KBM-7 (cell line): ENCODE measurements at regions not wholly inside any gene's neighbourhood (a gene's known extent, or its start where the extent isn't known, plus 50 kb on each side); places are given as distances from the start of the nearest gene placed in this dataset.
"Not testable (repeated sequence)": the region's sequence is repeated elsewhere in the genome, so short reads cannot be mapped to it uniquely, and the experiment has no call there.

ENCODE experiments used
- DNase-seq: peaks from one replicate; pipeline ENCODE4 v3.0.0-alpha.2; 2015
- in situ Hi-C: fragments of 300-500 bp; cut with MboI; formaldehyde crosslinking; loops from 2 replicates; pipeline ENCODE4 v1.14.3; 2020; ENCODE audit warnings: low sequenced_read_pairs, low pct_unique_long_range_greater_than_20kb, mixed read lengths

DNA sequence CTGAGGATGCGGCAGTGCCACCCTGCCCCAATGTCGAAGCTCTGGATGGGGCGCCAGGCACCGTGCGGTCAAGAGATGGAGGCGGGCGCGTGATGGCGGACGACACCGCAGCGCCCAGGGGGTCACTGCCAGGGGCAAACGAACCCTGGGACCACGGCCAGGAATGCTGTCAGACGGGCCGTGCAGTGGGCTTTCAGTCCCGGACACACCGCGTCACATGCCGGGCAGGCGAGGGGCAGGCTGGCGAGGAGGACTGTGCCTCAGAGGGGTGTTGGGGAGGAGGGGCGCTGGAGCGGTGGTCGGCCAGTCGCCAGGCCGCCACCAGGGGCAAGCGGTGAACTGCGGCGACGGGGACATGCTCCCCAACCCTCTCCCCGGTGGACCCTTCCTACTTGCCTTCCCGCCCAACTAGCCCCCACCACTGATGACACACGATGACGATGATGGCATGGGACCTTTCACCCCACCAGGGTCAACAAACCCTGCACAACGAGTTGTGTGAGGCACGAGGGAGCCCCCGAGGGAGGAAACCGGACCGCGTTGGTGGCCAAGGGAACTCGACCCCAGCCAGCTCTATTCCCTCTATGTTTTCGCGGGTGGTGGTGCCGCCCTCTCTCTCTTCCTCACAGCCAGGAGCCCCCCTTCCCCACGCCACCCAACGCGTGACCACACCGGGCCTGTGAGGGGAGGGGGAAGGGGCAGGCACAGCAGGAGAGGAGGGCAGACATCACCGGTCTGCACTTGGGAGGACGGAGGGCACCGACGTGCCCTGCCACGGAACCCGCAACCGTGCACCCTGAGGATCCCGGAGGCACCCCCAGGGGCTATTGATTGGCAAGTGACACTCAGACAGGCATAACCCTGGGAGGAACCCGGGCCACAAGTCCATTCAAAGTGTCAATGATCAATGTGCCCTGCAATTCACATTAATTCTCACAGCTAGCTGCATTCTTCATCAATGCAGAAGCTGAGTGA, 1960.9 kb upstream of the DEFB115 start:
- no peak for DNase-seq
- in situ Hi-C loops, result no loop called here

DNA sequence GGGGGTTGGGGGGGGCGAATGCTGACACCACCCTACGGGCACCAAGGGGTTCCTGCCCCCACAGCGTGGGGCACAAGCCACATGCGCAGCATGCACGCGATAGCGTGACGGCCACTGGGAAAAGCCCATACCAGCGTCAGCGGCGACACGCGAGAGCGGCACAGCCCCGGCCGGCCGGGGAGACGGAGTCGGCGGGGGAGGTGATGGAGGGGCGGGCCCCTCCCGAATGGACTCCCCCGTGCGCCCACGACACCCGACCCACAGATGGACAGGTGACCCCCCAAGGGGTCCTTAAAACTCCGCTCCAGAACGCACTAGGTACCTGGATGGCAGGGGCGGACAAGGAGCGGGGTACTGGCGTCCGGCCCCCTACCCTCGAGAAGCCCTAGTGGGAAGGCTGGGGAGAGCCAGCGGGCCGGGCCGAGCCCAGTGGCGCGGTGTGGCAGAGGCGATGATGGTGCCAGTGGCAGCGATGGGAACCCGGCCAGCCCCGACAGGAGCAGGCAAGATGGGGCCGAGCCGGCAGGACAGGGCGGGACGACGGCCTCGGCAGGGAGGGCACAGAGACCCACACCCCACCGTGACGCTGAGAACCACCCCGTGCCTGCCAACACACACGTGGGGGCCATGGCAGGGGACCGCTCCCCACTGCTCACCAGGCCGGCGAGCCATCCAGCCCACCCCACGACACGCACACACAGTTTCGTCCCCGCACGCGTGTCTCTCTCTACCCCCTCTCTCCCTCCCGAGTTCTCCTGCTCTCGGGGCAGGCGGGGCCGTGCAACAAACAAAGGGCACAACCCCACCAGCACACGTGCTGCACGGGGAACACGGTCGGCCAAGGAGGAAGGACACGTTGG, 1959.8 kb upstream of the DEFB115 start:
- no peak for DNase-seq
- in situ Hi-C loops, result no loop called here

DNA sequence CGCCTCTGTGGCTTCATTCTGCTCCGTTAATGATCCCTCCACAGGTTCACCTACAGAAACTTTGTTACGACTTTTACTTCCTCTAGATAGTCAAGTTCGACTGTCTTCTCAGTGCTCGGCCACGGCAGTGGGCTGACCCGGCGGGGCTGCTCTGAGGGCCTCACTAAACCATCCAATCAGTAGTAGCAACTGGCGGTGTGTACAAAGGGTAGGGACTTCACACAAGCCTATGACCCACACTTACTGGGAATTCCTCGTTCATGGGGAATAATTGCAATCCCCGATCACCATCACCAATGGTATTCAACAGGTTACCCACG, 1959.2 kb upstream of the DEFB115 start:
- in situ Hi-C loops, result no loop called here
- DNase-seq, result no peak

DNA sequence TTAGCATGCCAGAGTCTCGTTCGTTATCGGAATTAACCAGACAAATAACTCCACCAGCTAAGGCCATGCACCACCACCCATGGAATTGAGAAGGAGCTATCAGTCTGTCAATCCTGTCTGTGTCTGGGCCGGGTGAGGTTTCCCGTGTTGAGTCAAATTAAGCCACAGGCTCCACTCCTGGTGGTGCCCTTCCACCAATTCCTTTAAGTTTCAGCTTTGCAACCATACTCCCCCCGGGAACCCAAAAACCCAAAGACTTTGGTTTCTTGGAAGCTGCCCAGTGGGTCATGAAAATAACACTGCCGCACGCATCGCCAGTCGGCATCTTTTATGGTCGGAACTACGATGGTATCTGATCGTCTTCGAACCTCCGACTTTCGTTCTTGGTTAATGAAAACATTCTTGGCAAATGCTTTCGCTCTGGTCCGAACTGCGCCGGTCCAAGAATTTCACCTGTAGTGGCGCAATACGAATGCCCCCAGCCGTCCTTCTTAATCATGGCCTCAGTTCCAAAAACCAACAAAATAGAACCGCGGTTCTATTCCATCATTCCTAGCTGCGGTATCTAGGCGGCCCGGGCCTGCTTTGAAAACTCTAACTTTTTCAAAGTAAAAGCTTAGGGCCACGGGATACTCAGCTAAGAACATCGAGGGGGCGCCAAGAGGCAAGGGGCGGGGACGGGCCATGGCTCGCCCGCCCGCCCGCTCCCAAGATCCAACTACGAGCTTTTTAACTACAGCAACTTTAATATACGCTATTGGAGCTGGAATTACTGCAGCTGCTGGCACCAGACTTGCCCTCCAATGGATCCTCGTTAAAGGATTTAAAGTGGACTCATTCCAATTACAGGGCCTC, 1958.5 kb upstream of the DEFB115 start:
- in situ Hi-C loops, result no loop called here
- DNase-seq, result no peak

DNA sequence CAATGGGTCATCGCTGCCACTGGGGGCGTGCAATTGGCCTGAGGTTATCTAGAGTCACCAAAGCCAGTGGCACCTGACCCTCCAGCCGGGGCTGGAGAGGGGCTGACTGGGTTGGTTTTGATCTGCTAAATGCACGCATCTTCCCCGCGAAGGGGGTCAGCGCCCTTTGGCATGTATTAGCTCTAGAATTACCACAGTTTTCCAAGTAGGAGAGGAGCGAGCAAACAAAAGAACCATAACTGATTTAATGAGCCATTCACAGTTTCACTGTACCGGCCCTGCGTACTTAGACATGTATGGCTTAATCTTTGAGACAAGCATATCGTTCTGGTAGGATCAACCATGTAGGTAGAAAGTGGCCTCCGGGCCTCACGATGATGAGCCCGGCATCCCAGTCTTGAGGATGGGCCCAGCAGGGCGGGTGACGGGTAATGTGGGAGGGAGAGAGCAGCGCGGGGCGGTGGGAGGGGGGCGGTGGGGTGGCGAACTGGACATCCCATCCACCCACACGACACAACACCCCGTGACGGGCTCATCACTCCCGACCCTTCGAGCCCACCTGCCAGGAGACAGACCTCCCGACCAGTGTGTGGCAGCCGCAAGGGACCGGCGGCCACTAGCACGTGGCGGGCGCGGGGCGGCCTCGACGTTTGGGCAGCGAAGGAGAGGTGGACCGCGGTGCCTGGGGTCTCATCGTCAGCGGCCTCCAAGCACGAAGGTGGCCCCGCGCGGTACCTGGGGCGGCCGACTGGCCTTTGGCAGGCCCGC, 1957.5 kb upstream of the DEFB115 start:
- DNase-seq, result no peak
- in situ Hi-C loops, result no loop called here

DNA sequence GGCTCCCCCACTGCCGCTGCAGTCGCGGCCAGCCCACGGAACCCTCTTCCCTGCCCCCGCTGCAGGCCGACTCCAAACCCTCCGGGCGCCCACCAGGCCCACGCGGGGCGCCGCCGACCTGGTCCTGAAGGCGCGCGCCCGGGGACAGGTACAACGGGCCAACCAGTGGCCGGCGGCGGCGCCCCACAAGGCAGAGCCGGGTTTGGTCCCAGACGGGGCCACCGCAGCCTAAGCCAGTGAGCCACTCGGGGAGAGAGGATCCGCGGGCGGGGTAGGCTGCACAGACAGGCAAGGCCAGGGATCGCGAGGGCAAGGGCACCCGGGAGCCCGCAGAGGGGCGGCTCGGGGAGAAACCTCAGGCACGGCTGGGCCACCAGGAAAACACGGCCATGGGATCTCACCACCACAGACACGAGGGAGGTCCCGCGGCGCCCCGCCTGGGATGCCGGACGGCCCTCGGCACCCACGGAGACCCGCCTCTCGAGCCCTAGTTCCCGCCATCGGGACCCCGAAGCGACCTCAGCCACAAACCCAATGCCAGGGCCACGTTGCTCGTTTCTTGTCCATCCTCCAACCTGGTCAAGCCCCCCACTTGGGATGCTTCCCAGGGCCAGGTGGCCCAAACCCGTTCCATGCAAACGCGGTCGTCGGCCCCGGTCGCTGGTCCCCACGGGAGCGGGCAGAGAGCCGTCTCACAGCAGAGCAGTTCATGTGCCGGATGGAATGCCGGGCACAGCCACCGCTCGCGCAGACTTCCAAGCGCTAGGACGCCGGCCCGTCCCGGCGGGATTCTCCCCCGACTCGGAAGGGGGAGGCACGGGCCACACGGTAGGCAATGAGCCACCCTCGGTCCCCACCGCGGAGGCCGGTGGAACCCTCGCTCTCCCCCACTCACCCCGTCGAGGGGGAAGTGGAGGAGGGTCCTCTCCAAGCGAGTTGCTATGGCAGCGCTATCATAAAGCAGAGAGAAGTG, 1956.6 kb upstream of the DEFB115 start:
- in situ Hi-C loops, result no loop called here
- no peak for DNase-seq

DNA sequence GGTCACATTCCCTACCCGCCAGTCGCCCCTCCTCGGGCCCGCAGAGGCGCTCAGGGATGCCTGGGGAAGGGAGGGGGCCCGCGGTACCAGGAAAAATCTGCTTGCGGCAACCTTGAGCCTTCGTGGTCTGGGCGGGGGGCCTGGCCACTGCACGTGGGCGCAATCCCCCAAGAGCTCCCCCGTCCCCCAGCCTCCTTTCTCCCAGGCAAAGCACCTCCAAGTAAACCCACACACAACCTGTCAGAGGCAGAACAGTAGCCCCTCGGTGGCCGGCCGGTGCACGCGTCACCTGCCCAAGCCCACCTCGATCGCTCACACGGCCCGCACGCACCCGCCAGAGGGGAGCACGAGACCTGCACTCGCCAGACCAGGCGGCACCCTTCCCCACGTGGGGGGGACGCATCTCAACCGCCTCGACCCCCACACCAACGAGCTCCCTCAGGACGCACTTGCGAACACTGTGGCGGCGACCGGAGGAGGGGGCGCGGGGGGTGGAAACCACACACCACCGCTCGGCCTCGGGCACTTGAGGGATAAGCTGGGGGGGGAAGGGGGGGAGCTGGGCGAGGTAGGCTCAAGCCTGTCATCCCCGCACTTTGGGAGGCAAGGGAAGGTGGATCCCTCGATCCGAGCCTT, 1955.7 kb upstream of the DEFB115 start:
- no peak for DNase-seq
- in situ Hi-C loops, result no loop called here

DNA sequence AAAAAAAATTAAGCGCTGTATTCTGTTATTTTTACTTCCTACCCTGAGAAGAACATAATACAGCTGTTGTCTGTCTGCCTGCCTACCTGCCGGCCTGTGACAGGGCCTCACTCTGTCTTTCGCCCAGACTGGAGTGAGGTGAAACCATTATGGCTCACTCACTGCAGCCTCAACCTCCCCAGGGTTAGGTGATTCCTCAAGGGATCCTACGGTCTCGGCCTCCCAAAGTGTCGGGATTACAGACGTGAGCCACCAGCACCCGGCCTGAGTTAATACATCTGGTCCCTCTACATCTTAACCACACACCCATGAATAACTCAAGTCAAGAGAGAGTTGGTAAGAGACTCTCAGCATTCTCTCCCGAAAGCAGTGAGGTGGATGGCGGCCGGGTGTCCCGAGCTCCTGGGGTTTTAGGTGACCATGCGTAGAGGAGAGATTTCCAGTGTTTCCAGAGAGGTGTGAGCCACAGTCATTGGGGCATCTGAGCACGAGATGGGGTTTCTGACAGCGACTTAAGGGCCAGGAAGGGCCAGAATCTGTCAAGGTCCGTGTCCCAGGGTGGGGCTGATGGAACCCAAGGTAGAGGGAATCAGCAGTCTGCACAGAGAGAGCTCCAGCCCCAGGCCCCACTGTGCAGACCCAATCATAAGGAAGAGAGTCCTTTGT, 1954.4 kb upstream of the DEFB115 start:
- DNase-seq, result no peak
- in situ Hi-C loops, result no loop called here

DNA sequence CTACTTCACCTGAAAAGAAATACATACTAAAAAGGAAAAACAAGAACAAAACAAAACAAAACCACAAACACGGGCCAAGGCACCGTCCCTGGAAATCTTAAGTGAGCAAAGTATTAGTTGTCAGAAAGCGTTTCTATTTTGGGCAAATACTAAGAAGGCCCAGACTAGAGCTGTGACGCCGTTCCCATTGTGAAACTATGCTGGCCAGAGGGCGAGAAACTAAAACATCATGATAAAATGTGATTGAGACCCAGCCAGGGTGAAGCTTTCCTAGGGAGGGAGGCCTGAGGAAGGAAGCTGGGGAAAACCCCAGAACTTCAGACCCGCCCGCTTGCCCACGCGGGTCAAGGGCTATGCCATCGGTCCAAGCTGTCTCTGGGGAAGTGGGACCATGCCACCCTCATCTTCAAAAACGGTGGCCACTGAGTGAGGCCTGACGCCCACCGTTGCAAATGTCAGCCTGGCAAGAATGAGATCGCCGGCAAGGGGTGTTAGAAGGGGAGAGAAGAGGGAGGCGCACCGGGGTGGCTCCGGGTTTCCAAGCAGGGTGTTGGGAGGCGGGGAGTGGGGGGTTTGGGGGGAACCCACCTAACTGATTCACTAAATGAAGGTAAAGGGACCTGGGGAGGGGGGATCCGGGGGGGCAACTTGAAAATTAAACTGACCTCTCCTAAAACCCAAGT, 1950.9 kb upstream of the DEFB115 start:
- in situ Hi-C loops, result no loop called here
- DNase-seq, result no peak

DNA sequence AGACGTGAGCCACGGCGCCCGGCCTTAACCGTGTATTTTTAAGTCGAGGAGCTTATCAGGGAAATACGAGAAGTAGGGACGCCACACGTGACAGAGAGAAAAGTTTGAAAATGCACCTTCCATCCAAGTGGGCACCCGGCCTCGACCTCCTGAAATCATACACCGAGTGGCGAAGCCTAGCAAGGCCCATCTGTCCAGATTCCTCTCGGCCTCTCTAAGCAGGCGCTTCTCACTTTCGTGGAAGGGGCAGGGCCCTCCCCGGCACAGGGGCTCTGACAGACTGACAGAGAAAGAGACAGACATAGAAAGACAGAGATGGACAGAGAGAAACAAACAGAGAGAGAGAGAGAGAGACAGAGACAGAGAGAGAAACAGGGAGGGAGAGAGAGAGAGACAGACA, 1950.0 kb upstream of the DEFB115 start:
- DNase-seq, in situ Hi-C loops: not testable (repeated sequence)

DNA sequence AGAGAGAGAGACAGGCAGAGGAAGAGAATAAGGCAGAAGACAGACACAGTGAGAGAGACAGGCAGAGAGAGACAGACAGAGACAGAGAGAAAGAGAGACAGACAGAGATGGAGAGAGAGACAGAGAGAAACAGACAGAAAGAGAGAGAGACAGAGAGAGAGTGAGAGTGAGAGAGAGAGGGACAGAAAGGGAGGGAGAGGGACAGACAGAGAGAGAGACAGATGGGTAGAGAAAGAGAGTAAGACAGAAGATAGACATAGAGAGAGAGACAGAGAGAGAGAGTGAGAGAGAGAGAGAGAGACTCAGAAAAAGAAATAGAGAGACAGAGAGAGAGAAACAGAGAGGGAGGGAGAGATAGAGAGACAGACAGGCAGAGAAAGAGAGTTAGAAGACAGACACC, 1948.5 kb upstream of the DEFB115 start:
- DNase-seq, result not testable (repeated sequence)

DNA sequence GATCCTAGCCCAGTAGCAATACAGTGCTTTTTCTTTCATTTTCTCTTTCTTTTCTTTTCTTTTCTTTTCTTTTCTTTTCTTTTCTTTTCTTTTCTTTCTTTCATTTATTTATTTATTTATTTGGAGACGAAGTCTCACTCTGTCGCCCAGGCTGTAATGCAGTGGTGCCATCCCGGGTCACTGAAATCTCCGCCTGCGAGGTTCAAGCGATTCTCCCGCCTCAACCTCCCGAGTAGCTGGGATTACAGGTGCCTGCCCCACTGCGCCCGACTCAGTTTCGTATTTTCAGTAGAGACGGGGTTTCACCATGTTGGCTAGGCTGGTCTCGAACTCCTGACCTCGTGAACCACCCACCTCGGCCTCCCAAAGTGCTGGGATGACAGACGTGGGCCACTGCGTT, 1948.0 kb upstream of the DEFB115 start:
- DNase-seq, in situ Hi-C loops: not testable (repeated sequence)

More for the DNA sequence above, 1948.5 kb upstream of the DEFB115 start:
- in situ Hi-C loops, result not testable (repeated sequence)

DNA sequence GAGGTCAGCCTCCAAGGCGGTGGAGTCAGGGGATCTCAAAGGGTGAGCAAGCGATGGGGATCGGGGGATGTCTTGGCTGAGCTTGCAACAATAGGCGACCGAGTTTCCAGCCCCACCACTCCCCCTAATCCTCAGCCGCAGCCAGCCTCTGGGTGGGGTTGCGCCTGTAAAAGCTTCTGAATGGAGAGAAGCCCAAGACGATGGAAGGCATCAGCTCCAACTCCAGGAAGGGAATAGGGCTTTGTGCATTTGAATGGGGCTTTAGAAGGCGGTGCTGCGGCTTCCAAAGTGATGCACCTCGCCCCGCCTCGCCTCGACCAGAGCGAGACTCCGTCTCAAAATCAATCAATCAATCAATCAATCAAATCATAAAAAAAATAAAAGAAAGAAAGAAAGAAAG, 1946.4 kb upstream of the DEFB115 start:
- in situ Hi-C loops, DNase-seq: not testable (repeated sequence)

DNA sequence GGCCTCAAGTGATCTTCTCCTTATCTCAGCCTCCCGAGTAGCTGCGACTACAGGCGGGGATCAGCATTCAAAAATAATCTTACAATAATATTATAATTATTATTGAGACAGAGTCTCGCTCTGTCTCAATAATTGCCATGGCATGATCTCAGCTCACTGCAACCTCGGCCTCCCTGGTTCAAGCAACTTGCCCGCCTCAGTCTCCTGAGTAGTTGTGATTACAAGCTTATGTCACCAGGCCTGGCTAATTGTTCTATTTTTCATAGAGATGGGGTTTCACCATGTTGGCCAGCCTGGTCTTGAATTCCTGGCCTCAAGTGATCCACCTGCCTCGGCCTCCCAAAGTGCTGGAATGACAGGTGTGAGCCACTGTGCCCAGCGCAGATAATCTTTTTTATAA, 1944.8 kb upstream of the DEFB115 start:
- in situ Hi-C loops, DNase-seq: not testable (repeated sequence)

DNA sequence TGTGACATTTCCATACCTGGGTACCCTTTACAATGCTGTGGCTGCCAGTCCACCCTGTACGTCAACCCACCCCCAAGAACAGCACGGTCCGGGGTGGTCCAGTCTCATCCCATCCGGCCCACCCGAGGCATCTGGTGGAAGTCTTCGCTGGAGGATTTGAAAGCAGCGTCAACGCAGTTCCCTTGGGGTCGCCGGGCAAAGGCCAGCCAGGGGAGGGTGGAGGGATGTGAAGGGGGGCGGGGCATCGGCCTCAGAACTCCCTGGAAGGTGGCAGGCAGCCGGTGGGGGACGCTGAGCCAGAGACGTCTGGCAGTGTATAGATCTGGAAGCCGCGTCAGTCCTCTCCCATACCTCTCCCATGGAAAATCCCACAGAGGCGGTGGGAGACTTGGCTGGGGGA, 1944.0 kb upstream of the DEFB115 start:
- in situ Hi-C loops, result no loop called here
- no peak for DNase-seq

DNA sequence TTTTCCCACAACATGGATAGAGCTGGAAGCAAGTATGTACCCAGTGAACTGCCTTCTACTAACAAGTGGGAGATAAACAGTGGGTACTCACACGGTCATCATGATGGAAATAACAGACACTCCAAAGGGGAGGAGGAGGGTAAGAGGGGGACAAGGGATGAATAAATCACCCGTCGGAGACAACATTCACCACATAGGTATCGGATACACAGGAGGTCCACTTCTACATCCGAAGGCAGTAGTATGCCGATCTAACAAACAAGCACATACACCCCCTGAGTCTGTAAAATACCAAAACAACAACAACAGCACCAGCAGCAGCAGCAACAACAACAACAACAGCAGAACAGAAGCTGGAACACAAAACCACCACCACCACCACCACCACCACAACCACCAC, 1943.2 kb upstream of the DEFB115 start:
- no peak for DNase-seq

More for the DNA sequence above, 1943.2 kb upstream of the DEFB115 start:
- in situ Hi-C loops, result no loop called here
